WI38 (cell line): ENCODE measurements at regions not wholly inside any gene's neighbourhood (a gene's known extent, or its start where the extent isn't known, plus 50 kb on each side); places are given as distances from the start of the nearest gene placed in this dataset.
"Not testable (repeated sequence)": the region's sequence is repeated elsewhere in the genome, so short reads cannot be mapped to it uniquely, and the experiment has no call there.

Experiments used
- H3K4me3 ChIP-seq: 2 replicates; pipeline ENCODE4 v1.5.1; 2011; ENCODE audit warnings: low read depth, mild to moderate bottlenecking, control low read depth, low read length
- CTCF ChIP-seq: IDR thresholded peaks from 2 replicates; pipeline ENCODE4 v1.5.1; 2012; ENCODE audit warnings: low read depth, mild to moderate bottlenecking, control low read depth, low read length

GRCh38 chr16:29173371-29174305 is 188.8 kb downstream of the LAT start:
- H3K4me3 ChIP-seq, result not testable (repeated sequence)

- not testable (repeated sequence) for H3K4me3 ChIP-seq
Observed at GRCh38 chr16:29172098-29172724, 187.4 kb downstream of the LAT start.

- H3K4me3 ChIP-seq, result not testable (repeated sequence)
Observed at GRCh38 chr16:29171296-29171695, 186.4 kb downstream of the LAT start.

- not testable (repeated sequence) for H3K4me3 ChIP-seq
Observed at GRCh38 chr16:29170393-29171119, 185.7 kb downstream of the LAT start.

DNA sequence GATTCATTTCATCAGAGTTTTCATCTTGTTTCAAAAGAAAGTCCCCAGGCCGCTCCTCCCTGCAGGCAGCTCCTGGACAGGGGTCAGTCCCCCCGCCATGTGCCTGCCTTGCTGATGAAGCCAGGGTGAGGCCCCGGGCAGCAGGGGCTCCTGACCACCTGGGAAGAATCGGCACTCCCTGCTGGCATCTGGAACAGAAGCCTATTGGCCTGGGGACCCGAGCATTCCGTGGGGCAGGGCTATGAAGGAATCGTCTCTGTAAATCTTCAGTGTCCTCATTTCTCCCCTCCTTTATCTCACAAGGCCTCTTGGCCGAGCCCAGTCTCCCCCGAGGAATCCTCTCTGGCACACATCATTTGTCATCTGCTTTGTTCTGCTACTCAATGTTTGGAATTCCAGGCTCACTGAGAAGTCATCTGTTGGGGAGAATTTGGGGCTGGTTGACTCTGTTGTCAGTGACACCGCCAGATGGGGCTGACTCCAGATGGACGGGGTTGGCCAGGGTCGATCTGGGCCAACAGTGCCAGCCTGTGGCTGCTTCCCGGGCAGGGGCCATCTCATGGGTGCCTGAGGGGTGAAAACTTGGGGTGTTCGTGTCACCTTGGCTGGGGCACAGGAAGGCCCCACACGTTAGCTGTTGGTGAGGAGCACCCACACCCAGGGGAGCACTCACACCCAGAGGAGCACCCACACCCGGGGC is 184.6 kb downstream of the LAT start:
- not testable (repeated sequence) for H3K4me3 ChIP-seq

- H3K4me3 ChIP-seq, result not testable (repeated sequence)
Observed at GRCh38 chr16:29168515-29169259, 183.8 kb downstream of the LAT start.

GRCh38 chr16:29164442-29165089 is 179.7 kb downstream of the LAT start:
- H3K4me3 ChIP-seq, result not testable (repeated sequence)

DNA sequence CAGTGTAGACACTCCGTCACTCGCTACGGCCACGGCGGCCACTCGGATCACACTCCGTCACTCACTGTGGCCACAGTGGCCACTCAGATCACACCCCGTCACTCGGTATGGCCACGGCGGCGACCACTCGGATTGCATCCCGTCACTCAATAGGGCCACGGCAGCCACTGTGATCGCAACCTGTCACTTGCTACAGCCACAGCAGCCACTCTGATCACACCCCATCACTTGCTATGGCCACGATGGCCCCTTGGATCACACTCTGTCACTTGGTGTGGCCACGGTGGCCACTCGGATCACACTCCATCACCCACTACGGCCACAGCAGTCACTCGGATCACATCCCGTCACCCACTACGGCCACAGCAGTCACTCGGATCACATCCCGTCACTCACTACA is 175.3 kb downstream of the LAT start:
- not testable (repeated sequence) for H3K4me3 ChIP-seq

GRCh38 chr16:29159603-29160002 is 174.8 kb downstream of the LAT start:
- H3K4me3 ChIP-seq, result not testable (repeated sequence)

- no peak overlapping the region for H3K4me3 ChIP-seq
- TF ChIP-seq CTCF, result no peak
Observed at GRCh38 chr16:29158785-29159184, 173.9 kb downstream of the LAT start.

DNA sequence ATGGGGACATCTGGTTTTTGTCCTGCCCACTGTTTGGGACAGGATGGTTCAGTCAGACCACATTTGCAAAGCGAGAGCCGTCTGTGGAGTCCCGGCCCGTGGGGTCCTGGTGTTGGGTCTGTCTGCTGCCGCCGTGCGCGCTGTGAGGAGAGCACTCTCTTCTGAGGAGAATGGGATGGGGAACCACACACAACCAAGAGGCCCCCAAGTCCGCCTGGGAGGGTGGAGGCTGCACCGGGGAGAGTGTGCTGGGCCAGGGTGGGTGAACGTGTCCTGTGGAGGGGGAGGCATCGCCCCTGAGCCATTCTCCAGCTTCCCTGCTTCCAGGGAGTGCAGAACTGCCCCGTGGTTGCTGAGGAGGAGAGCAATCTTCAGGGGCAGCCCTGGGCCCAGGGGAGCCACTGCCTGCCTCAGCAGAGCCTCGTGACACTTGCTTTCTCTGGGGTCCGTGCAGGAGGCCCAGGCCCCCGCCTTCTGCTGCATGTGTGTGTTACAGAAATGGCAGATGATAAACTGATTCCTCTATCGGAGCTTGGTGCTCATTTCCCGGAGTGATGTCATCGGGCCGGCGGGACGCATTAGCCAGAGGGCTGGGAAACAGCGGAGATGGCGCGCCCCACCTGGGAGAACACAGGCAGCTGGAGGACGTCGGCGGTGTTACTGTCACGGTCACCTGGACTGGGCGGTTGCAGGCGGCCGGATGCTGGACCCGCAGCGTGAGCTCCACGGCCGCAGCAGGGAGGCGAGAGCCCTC is 173.4 kb downstream of the LAT start:
- H3K4me3 ChIP-seq, result not testable (repeated sequence)

- not testable (repeated sequence) for H3K4me3 ChIP-seq
Observed at GRCh38 chr16:29157051-29157923, 172.4 kb downstream of the LAT start.
